ENCODE measurements at regions not wholly inside any gene's neighbourhood (a gene's known extent, or its start where the extent isn't known, plus 50 kb on each side); places are given as distances from the start of the nearest gene placed in this dataset.

GRCh38 chr2:16031848-16032159 lies 91.5 kb downstream of the MYCN start:
- TF ChIP-seq, protein P1, sequence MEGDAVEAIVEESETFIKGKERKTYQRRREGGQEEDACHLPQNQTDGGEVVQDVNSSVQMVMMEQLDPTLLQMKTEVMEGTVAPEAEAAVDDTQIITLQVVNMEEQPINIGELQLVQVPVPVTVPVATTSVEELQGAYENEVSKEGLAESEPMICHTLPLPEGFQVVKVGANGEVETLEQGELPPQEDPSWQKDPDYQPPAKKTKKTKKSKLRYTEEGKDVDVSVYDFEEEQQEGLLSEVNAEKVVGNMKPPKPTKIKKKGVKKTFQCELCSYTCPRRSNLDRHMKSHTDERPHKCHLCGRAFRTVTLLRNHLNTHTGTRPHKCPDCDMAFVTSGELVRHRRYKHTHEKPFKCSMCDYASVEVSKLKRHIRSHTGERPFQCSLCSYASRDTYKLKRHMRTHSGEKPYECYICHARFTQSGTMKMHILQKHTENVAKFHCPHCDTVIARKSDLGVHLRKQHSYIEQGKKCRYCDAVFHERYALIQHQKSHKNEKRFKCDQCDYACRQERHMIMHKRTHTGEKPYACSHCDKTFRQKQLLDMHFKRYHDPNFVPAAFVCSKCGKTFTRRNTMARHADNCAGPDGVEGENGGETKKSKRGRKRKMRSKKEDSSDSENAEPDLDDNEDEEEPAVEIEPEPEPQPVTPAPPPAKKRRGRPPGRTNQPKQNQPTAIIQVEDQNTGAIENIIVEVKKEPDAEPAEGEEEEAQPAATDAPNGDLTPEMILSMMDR (IDR thresholded peaks at IDR 0.05; ENCODE audit: insufficient read depth, low read length, poor library complexity, severe bottlenecking): no peak
- no peak for TF ChIP-seq EZH2phosphoT487 (conservative IDR thresholded peaks at IDR 0.05; ENCODE audit: low read length)
